WTC11 (cell line): ENCODE measurements at regions not wholly inside any gene's neighbourhood (a gene's known extent, or its start where the extent isn't known, plus 50 kb on each side); places are given as distances from the start of the nearest gene placed in this dataset.
A peak's percentile ranks its signal among the peaks of the same experiment; 100 is the strongest.

Experiments
- ATAC-seq: fragments of 200-7000 bp; cut with Tn5 transposase; 2 replicates; pipeline ENCODE4 v1.10.0; 2021; ENCODE audit warnings: mild to moderate bottlenecking, moderate library complexity
- CTCF ChIA-PET: fragments of 300-600 bp; sonication (Branson Sonifier 250); formaldehyde crosslinking; loops from one replicate; lab custom pipeline; 2021; ENCODE audit warnings: antibody characterized with exemption; lab: Charles Lee
- POLR2A ChIA-PET: fragments of 350-600 bp; sonication (Branson Sonifier 250); formaldehyde crosslinking; loops from one replicate; lab custom pipeline; 2021; ENCODE audit warnings: antibody characterized with exemption; lab: Charles Lee
- DNase-seq: peaks from one replicate; pipeline ENCODE4 v3.0.0; 2021; ENCODE audit warnings: low spot score
- H3K27ac Mint-ChIP-seq: 2 replicates; pipeline ENCODE4 v1.8.0; 2021; ENCODE audit warnings: mixed read lengths
- H3K27me3 Mint-ChIP-seq: 2 replicates; pipeline ENCODE4 v1.8.0; 2021; ENCODE audit warnings: low read depth, mild to moderate bottlenecking, moderate library complexity, mixed read lengths
- H3K36me3 Mint-ChIP-seq: 2 replicates; pipeline ENCODE4 v1.8.0; 2021; ENCODE audit warnings: mixed read lengths
- H3K4me1 Mint-ChIP-seq: 2 replicates; pipeline ENCODE4 v1.8.0; 2022; ENCODE audit warnings: mixed read lengths
- H3K4me3 Mint-ChIP-seq: 2 replicates; pipeline ENCODE4 v1.8.0; 2021; ENCODE audit warnings: mild to moderate bottlenecking, moderate library complexity, mixed read lengths
- H3K9me3 Mint-ChIP-seq: 2 replicates; pipeline ENCODE4 v1.8.0; 2021; ENCODE audit warnings: mixed read lengths
- CBFB ChIP-seq: sonication (generic); formaldehyde crosslinking; IDR thresholded peaks from 2 replicates; pipeline ENCODE4 v1.8.1; 2022; ENCODE audit warnings: mild to moderate bottlenecking, low read depth, missing genetic modification reagents
- FOXK1 ChIP-seq: sonication (generic); formaldehyde crosslinking; IDR thresholded peaks from 2 replicates; pipeline ENCODE4 v1.8.0; 2022; ENCODE audit warnings: mild to moderate bottlenecking, moderate library complexity, missing genetic modification reagents
- FOXP1 ChIP-seq: sonication (generic); formaldehyde crosslinking; IDR thresholded peaks from 2 replicates; pipeline ENCODE4 v1.8.0; 2022; ENCODE audit warnings: missing genetic modification reagents, mild to moderate bottlenecking, moderate library complexity, borderline replicate concordance
- NR3C1 ChIP-seq: sonication (generic); formaldehyde crosslinking; conservative IDR thresholded peaks from 2 replicates; pipeline ENCODE4 v1.8.1; 2023; ENCODE audit warnings: low read depth, mild to moderate bottlenecking, missing genetic modification reagents
- TEAD1 ChIP-seq: sonication (generic); formaldehyde crosslinking; IDR thresholded peaks from 2 replicates; pipeline ENCODE4 v1.8.0; 2022; ENCODE audit warnings: mild to moderate bottlenecking, missing genetic modification reagents
- ZBTB21 ChIP-seq: sonication (generic); formaldehyde crosslinking; IDR thresholded peaks from 2 replicates; pipeline ENCODE4 v1.8.1; 2023; ENCODE audit warnings: mild to moderate bottlenecking, missing genetic modification reagents, borderline replicate concordance
- ZNF671 ChIP-seq: fragments of 250-450 bp; sonication (Bioruptor Pico); IDR thresholded peaks from 2 replicates; pipeline ENCODE4 v1.8.0; 2021; ENCODE audit warnings: mild to moderate bottlenecking
- TF ChIP-seq, protein P1 (sequence below): sonication (generic); formaldehyde crosslinking; IDR thresholded peaks from 2 replicates; pipeline ENCODE4 v1.8.1; 2023; ENCODE audit warnings: mild to moderate bottlenecking, missing genetic modification reagents, moderate library complexity
- TF ChIP-seq, protein P2 (sequence below): sonication (generic); formaldehyde crosslinking; IDR thresholded peaks from 2 replicates; pipeline ENCODE4 v1.8.0; 2023; ENCODE audit warnings: missing genetic modification reagents, mild to moderate bottlenecking, borderline replicate concordance
- TF ChIP-seq, protein P3 (sequence below): sonication (generic); formaldehyde crosslinking; IDR thresholded peaks from 2 replicates; pipeline ENCODE4 v1.8.0; 2022; ENCODE audit warnings: missing genetic modification reagents
- TF ChIP-seq, protein P4 (sequence below): sonication (generic); formaldehyde crosslinking; IDR thresholded peaks from 2 replicates; pipeline ENCODE4 v1.8.0; 2022; ENCODE audit warnings: mild to moderate bottlenecking, missing genetic modification reagents
- TF ChIP-seq, protein P5 (sequence below): sonication (generic); formaldehyde crosslinking; IDR thresholded peaks from 2 replicates; pipeline ENCODE4 v1.8.1; 2023; ENCODE audit warnings: mild to moderate bottlenecking, moderate library complexity, missing genetic modification reagents

DNA sequence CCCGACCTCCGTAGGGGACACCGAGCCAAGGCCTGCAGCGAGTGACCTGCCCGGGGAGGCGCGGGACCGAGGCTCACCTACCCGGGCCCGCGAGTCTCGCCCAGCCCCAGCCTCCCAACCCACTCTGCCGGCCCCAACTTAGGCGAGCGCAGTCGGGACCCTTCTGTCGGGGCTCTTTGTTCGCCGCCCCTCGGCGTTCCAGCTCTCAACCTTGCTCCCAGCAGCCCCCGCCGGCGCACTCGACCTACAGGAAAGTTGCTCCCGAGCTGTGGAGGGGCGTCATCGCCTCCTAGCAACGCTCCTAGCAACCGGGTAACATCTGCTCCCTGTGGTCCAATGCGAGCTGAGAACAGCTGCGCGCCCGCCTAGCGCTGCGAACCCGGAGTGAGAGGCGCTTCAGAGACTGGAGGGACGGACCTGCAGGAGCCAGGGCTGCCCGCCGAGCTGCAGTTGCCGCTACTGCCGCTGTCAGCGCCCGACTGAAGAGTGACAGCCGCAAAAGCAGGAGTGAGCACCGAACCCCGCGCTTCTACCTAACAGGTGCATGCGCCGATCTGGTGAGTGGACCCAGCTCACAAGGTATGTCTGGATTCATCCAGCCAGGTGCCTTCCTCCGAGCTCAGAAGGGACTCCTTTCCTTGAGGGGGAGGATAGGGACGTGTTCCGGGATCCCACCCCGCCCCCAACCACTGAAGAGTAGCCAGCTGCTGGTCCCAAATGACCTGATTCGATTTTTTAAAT lies 355.0 kb downstream of the SNAPC1 start:
- peak; percentile 97 for DNase-seq
- ChIA-PET CTCF (interaction anchor here (0.5 to 2.4 kb wide), 10 partner anchors 9 to 1090 kb away, joined by 3 to 44 read pairs (median 4); no protein-coding TSS in a partner anchor), POLR2A (interaction anchor here (1.0 to 1.2 kb wide), 2 partner anchors 80 to 192 kb away, joined by 3 to 4 read pairs; no protein-coding TSS in a partner anchor)
- Mint-ChIP-seq H3K27ac (no peak overlapping the region), H3K4me1 (peaks cover 23% of the 10 kb centered on the region), H3K4me3 (peak overlapping the region; percentile 78), H3K9me3 (no peaks in the 10 kb centered on the region), H3K27me3 (peaks cover 61% of the 10 kb centered on the region), H3K36me3 (no peaks in the 10 kb centered on the region)
- TF ChIP-seq TEAD1 (CRISPR knock-in tag), result no peak
- no peak for TF ChIP-seq FOXP1 (CRISPR knock-in tag)
- TF ChIP-seq NR3C1, result peak; percentile 75; the same call in 1 of the 2 replicates
- TF ChIP-seq, protein P1, sequence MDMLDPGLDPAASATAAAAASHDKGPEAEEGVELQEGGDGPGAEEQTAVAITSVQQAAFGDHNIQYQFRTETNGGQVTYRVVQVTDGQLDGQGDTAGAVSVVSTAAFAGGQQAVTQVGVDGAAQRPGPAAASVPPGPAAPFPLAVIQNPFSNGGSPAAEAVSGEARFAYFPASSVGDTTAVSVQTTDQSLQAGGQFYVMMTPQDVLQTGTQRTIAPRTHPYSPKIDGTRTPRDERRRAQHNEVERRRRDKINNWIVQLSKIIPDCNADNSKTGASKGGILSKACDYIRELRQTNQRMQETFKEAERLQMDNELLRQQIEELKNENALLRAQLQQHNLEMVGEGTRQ (CRISPR knock-in tag), result peak; percentile 42; the same call in 1 of the 2 replicates
- TF ChIP-seq CBFB (CRISPR knock-in tag), result no peak
- TF ChIP-seq, protein P2, sequence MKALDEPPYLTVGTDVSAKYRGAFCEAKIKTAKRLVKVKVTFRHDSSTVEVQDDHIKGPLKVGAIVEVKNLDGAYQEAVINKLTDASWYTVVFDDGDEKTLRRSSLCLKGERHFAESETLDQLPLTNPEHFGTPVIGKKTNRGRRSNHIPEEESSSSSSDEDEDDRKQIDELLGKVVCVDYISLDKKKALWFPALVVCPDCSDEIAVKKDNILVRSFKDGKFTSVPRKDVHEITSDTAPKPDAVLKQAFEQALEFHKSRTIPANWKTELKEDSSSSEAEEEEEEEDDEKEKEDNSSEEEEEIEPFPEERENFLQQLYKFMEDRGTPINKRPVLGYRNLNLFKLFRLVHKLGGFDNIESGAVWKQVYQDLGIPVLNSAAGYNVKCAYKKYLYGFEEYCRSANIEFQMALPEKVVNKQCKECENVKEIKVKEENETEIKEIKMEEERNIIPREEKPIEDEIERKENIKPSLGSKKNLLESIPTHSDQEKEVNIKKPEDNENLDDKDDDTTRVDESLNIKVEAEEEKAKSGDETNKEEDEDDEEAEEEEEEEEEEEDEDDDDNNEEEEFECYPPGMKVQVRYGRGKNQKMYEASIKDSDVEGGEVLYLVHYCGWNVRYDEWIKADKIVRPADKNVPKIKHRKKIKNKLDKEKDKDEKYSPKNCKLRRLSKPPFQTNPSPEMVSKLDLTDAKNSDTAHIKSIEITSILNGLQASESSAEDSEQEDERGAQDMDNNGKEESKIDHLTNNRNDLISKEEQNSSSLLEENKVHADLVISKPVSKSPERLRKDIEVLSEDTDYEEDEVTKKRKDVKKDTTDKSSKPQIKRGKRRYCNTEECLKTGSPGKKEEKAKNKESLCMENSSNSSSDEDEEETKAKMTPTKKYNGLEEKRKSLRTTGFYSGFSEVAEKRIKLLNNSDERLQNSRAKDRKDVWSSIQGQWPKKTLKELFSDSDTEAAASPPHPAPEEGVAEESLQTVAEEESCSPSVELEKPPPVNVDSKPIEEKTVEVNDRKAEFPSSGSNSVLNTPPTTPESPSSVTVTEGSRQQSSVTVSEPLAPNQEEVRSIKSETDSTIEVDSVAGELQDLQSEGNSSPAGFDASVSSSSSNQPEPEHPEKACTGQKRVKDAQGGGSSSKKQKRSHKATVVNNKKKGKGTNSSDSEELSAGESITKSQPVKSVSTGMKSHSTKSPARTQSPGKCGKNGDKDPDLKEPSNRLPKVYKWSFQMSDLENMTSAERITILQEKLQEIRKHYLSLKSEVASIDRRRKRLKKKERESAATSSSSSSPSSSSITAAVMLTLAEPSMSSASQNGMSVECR, result peak; percentile 97; the same call in 1 of the 2 replicates
- no peak for TF ChIP-seq ZNF671
- peak; percentile 46; the same call in 1 of the 2 replicates for TF ChIP-seq FOXK1
- TF ChIP-seq, protein P3, sequence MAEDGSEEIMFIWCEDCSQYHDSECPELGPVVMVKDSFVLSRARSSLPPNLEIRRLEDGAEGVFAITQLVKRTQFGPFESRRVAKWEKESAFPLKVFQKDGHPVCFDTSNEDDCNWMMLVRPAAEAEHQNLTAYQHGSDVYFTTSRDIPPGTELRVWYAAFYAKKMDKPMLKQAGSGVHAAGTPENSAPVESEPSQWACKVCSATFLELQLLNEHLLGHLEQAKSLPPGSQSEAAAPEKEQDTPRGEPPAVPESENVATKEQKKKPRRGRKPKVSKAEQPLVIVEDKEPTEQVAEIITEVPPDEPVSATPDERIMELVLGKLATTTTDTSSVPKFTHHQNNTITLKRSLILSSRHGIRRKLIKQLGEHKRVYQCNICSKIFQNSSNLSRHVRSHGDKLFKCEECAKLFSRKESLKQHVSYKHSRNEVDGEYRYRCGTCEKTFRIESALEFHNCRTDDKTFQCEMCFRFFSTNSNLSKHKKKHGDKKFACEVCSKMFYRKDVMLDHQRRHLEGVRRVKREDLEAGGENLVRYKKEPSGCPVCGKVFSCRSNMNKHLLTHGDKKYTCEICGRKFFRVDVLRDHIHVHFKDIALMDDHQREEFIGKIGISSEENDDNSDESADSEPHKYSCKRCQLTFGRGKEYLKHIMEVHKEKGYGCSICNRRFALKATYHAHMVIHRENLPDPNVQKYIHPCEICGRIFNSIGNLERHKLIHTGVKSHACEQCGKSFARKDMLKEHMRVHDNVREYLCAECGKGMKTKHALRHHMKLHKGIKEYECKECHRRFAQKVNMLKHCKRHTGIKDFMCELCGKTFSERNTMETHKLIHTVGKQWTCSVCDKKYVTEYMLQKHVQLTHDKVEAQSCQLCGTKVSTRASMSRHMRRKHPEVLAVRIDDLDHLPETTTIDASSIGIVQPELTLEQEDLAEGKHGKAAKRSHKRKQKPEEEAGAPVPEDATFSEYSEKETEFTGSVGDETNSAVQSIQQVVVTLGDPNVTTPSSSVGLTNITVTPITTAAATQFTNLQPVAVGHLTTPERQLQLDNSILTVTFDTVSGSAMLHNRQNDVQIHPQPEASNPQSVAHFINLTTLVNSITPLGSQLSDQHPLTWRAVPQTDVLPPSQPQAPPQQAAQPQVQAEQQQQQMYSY (CRISPR knock-in tag), result peak; percentile 68
- TF ChIP-seq, protein P4, sequence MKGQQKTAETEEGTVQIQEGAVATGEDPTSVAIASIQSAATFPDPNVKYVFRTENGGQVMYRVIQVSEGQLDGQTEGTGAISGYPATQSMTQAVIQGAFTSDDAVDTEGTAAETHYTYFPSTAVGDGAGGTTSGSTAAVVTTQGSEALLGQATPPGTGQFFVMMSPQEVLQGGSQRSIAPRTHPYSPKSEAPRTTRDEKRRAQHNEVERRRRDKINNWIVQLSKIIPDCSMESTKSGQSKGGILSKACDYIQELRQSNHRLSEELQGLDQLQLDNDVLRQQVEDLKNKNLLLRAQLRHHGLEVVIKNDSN (CRISPR knock-in tag), result peak; percentile 51; the same call in 1 of the 2 replicates
- peak; percentile 68; the same call in 1 of the 2 replicates for TF ChIP-seq ZBTB21 (CRISPR knock-in tag)
- TF ChIP-seq, protein P5, sequence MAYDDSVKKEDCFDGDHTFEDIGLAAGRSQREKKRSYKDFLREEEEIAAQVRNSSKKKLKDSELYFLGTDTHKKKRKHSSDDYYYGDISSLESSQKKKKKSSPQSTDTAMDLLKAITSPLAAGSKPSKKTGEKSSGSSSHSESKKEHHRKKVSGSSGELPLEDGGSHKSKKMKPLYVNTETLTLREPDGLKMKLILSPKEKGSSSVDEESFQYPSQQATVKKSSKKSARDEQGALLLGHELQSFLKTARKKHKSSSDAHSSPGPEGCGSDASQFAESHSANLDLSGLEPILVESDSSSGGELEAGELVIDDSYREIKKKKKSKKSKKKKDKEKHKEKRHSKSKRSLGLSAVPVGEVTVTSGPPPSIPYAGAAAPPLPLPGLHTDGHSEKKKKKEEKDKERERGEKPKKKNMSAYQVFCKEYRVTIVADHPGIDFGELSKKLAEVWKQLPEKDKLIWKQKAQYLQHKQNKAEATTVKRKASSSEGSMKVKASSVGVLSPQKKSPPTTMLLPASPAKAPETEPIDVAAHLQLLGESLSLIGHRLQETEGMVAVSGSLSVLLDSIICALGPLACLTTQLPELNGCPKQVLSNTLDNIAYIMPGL (CRISPR knock-in tag), result peak; percentile 76; the same call in 1 of the 2 replicates
- ATAC-seq, result peak; percentile 98
